K562 (cell line): ENCODE measurements at regions not wholly inside any gene's neighbourhood (a gene's known extent, or its start where the extent isn't known, plus 50 kb on each side); places are given as distances from the start of the nearest gene placed in this dataset.

Source experiments
- ATAC-seq: fragments of 200-7000 bp; cut with Tn5 transposase; 3 replicates; pipeline ENCODE4 v1.9.1; 2020; ENCODE audit warnings: moderate library complexity
- BruUV-seq: library from RNA; stranded (reverse); fragments of 400-500 nt; replicated peaks from 2 replicates; lab custom pipeline; 2021; lab: Mats Ljungman, UMichigan
- CTCF ChIA-PET: fragments of 300-600 bp; formaldehyde crosslinking; extraction: SDS; loops from one replicate; lab custom pipeline; 2021; ENCODE audit warnings: low intra/inter-chr PET ratio; lab: Yijun Ruan, JAX
- POLR2A ChIA-PET: fragments of 300-600, 350-650 bp; sonication (Branson Sonifier 250); formaldehyde crosslinking; extraction: SDS; loops from one replicate; lab custom pipeline; 2021; ENCODE audit warnings: antibody characterized with exemption, inconsistent platforms; lab: Yijun Ruan, JAX
- DNase-seq, 4 experiments: peaks; one replicate each; pipeline versions ENCODE4 v3.0.0 to v3.0.0-alpha.2; 2011 to 2018; ENCODE audit warnings: low spot score in 3 of 4, mixed read lengths in 3 of 4; ENCODE audit errors: extremely low read depth in 1 of 4
- FAIRE-seq: peaks from 2 replicates; lab custom pipeline; 2011; peaks lifted over from hg19 to GRCh38; lab: Jason Lieb, UNC
- H2AFZ ChIP-seq: 2 replicates; pipeline ENCODE4 v1.6.0; 2011; ENCODE audit warnings: low read depth, low read length, control low read depth, inconsistent platforms
- H3K27ac ChIP-seq: fragments of 200-600 bp; 3 replicates; pipeline ENCODE4 v1.8.0; 2011; ENCODE audit warnings: low read depth, mild to moderate bottlenecking, control low read depth, inconsistent platforms, low read length, moderate library complexity, mixed read lengths; ENCODE audit errors: extremely low read depth
- H3K27me3 ChIP-seq, 2 experiments: fragments of 300-600 bp in 1 of 2; 2 replicates in 1 of 2; 3 replicates in 1 of 2; pipeline versions ENCODE4 v1.6.0 to v1.8.0; 2011; ENCODE audit warnings: inconsistent platforms in 2 of 2, low read length in 2 of 2, mild to moderate bottlenecking in 1 of 2, mixed read lengths in 1 of 2, moderate library complexity in 1 of 2; ENCODE audit not compliant: control insufficient read depth in 2 of 2, insufficient read depth in 2 of 2
- H3K36me3 ChIP-seq: fragments of 300-600 bp; 3 replicates; pipeline ENCODE4 v1.8.0; 2011; ENCODE audit warnings: mild to moderate bottlenecking, low read length, inconsistent platforms; ENCODE audit not compliant: control insufficient read depth, insufficient read depth
- H3K4me1 ChIP-seq, 2 experiments: fragments of 200-600 bp in 1 of 2; replicated peaks in 1 of 2; 2 replicates in 1 of 2; 3 replicates in 1 of 2; pipeline versions ENCODE4 v1.5.1 to v1.8.0; 2011; ENCODE audit warnings: inconsistent platforms in 2 of 2, low read length in 2 of 2, mild to moderate bottlenecking in 1 of 2, mixed read lengths in 1 of 2, moderate library complexity in 1 of 2; ENCODE audit not compliant: control insufficient read depth in 2 of 2, insufficient read depth in 2 of 2
- H3K4me2 ChIP-seq: 2 replicates; pipeline ENCODE4 v1.6.1; 2011; ENCODE audit warnings: low read length, control low read depth, inconsistent platforms, mixed read lengths; ENCODE audit not compliant: insufficient read depth
- H3K4me3 ChIP-seq: fragments of 200-600 bp; sonication (generic), shearing (Covaris generic); 2 replicates; pipeline ENCODE4 v1.5.1; 2016; ENCODE audit warnings: control low read depth, inconsistent platforms
- H3K79me2 ChIP-seq: fragments of 200-600 bp; 3 replicates; pipeline ENCODE4 v1.8.0; 2011; ENCODE audit warnings: low read length, inconsistent platforms; ENCODE audit not compliant: control insufficient read depth, insufficient read depth
- H3K9ac ChIP-seq, 2 experiments: 2 replicates each; pipeline versions ENCODE4 v1.6.0 to v1.6.1; 2011; ENCODE audit warnings: low read depth in 2 of 2, low read length in 2 of 2, control low read depth in 1 of 2, inconsistent platforms in 1 of 2, mild to moderate bottlenecking in 1 of 2, mixed read lengths in 1 of 2; ENCODE audit not compliant: insufficient read depth in 1 of 2
- H3K9me1 ChIP-seq: one replicate; pipeline ENCODE4 v1.6.0; 2011; ENCODE audit warnings: inconsistent platforms, mild to moderate bottlenecking, low read length, moderate library complexity; ENCODE audit not compliant: control insufficient read depth, insufficient read depth
- H3K9me3 ChIP-seq: replicated peaks from 2 replicates; pipeline ENCODE4 v1.5.1; 2011; ENCODE audit warnings: low read depth, low read length, inconsistent platforms; ENCODE audit not compliant: control insufficient read depth, insufficient read depth
- H4K20me1 ChIP-seq: replicated peaks from 2 replicates; pipeline ENCODE4 v1.6.1; 2011; ENCODE audit warnings: low read length, inconsistent platforms, mixed read lengths; ENCODE audit not compliant: control insufficient read depth, insufficient read depth
- ASH1L ChIP-seq: fragments of 450-650 bp; IDR thresholded peaks from 2 replicates; pipeline ENCODE4 v1.6.1; 2018; ENCODE audit warnings: borderline replicate concordance, mild to moderate bottlenecking, low read depth; ENCODE audit not compliant: partially characterized antibody
- BCL6 ChIP-seq: fragments of 250-450 bp; sonication (Bioruptor Pico); IDR thresholded peaks from 2 replicates; pipeline ENCODE4 v1.4.0; 2020
- ETV1 ChIP-seq: fragments of 450-650 bp; conservative IDR thresholded peaks from 2 replicates; pipeline ENCODE4 v1.6.1; 2016; ENCODE audit warnings: missing genetic modification characterization, control low read depth, low read depth, missing compliant biosample characterization
- IFI16 ChIP-seq: fragments of 250-450 bp; sonication (Bioruptor Pico); IDR thresholded peaks from 2 replicates; pipeline ENCODE4 v2.1.2; 2022; ENCODE audit warnings: mild to moderate bottlenecking, inconsistent platforms
- MCM7 ChIP-seq, 2 experiments: fragments of 450-650 bp; IDR thresholded peaks; 2 replicates each; pipeline ENCODE4 v1.6.1; 2016 to 2018
- MTA3 ChIP-seq: fragments of 450-650 bp; formaldehyde crosslinking; IDR thresholded peaks from 2 replicates; pipeline ENCODE4 v1.6.1; 2017; ENCODE audit warnings: mild to moderate bottlenecking, borderline replicate concordance
- MYBL2 ChIP-seq, 2 experiments: fragments of 450-650 bp in 1 of 2; sonication (generic) in 1 of 2; formaldehyde crosslinking in 1 of 2; IDR thresholded peaks; 2 replicates each; pipeline versions ENCODE4 v1.6.1 to v1.8.1; 2017 to 2022; ENCODE audit warnings: borderline replicate concordance in 1 of 2, inconsistent platforms in 1 of 2, low read depth in 1 of 2, mild to moderate bottlenecking in 1 of 2, missing genetic modification reagents in 1 of 2, moderate library complexity in 1 of 2
- PCBP1 ChIP-seq: fragments of 200-400 bp; formaldehyde crosslinking; IDR thresholded peaks from 2 replicates; pipeline ENCODE4 v1.6.1; 2018; ENCODE audit warnings: mild to moderate bottlenecking, low read depth, low read length; ENCODE audit not compliant: poor library complexity, severe bottlenecking
- TFE3 ChIP-seq: fragments of 450-650 bp; formaldehyde crosslinking; IDR thresholded peaks from 2 replicates; pipeline ENCODE4 v1.4.0; 2020; ENCODE audit warnings: mild to moderate bottlenecking, mixed read lengths
- ZBTB40 ChIP-seq, 2 experiments: fragments of 450-650 bp in 1 of 2; sonication (generic) in 1 of 2; formaldehyde crosslinking in 1 of 2; IDR thresholded peaks; 2 replicates each; pipeline versions ENCODE4 v1.7.1 to v1.9.0; 2016 to 2022; ENCODE audit warnings: inconsistent platforms in 1 of 2, mild to moderate bottlenecking in 1 of 2, missing genetic modification reagents in 1 of 2
- ZC3H4 ChIP-seq: sonication (generic); formaldehyde crosslinking; IDR thresholded peaks from 2 replicates; pipeline ENCODE4 v1.9.0; 2021; ENCODE audit warnings: missing genetic modification reagents, borderline replicate concordance
- ZNF146 ChIP-seq: IDR thresholded peaks from one replicate; pipeline ENCODE4 v1.6.1; 2018; ENCODE audit warnings: missing compliant biosample characterization; ENCODE audit not compliant: unreplicated experiment
- ZNF23 ChIP-seq: fragments of 250-450 bp; sonication (Bioruptor Pico); IDR thresholded peaks from 2 replicates; pipeline ENCODE4 v1.4.0; 2020; ENCODE audit warnings: mild to moderate bottlenecking
- WGBS: fragments of 100-300 bp; shearing (Covaris generic); methylation state at CpG from one replicate; pipeline ENCODE4 v1.1.6; 2016; ENCODE audit warnings: low coverage, mixed read lengths; ENCODE audit not compliant: insufficient coverage; ENCODE audit errors: missing lambda C conversion rate; 5-methylcytosine and 5-hydroxymethylcytosine counted together
- in situ Hi-C: fragments of 300-500 bp; cut with MboI; formaldehyde crosslinking; loops from 4 replicates; pipeline ENCODE4 v1.15.0; 2018; ENCODE audit warnings: inconsistent platforms, mixed read lengths
- intact Hi-C: fragments of 100-400 bp; cut with micrococcal nuclease; formaldehyde crosslinking; loops from 2 replicates; pipeline ENCODE4 v1.14.2; 2022

GRCh38 chr10:105494944-105495343 lies 853.9 kb downstream of the SORCS3 start:
- Histone ChIP-seq H3K4me2 (no peak overlapping the region), H3K4me1 (no peaks in the 10 kb centered on the region), H3K9ac (no peak overlapping the region), H4K20me1 (no peaks in the 10 kb centered on the region), H3K79me2 (no peaks in the 10 kb centered on the region), H3K27ac (no peak overlapping the region), H3K36me3 (no peaks in the 10 kb centered on the region), H2AFZ (no peak overlapping the region), H3K4me3 (no peak overlapping the region), H3K27me3 (no peaks in the 10 kb centered on the region), H3K9me1 (no peaks in the 10 kb centered on the region), H3K9me3 (no peaks in the 10 kb centered on the region)
- intact Hi-C loops: no loop called here
- BruUV-seq: no TSS peak
- POLR2A ChIA-PET: no interaction called here
- 2% methylated on average over 4 of the region's 4 CpGs for WGBS
- ATAC-seq (no peak), FAIRE-seq (no peak), DNase-seq (no peak)
- CTCF ChIA-PET: no interaction called here
- in situ Hi-C loops: no loop called here
- TF ChIP-seq IFI16 (CRISPR knock-in tag) (no peak), ASH1L (no peak), TFE3 (CRISPR knock-in tag) (no peak), MCM7 (IDR thresholded peaks at IDR 0.05) (no peak), ETV1 (tag) (no peak), ZBTB40 (IDR thresholded peaks at IDR 0.05) (no peak), ZBTB40 (CRISPR knock-in tag; IDR thresholded peaks at IDR 0.05) (no peak), ZNF146 (CRISPR knock-in tag) (no peak), ZNF23 (no peak), BCL6 (CRISPR knock-in tag) (no peak), MTA3 (no peak), PCBP1 (no peak), ZC3H4 (CRISPR knock-in tag) (no peak), MYBL2 (IDR thresholded peaks at IDR 0.05; ENCODE audit: low read depth) (no peak), MYBL2 (CRISPR knock-in tag; IDR thresholded peaks at IDR 0.05; ENCODE audit: borderline replicate concordance) (no peak)
